Fibroblast of mammary gland (primary cell): ENCODE measurements at regions not wholly inside any gene's neighbourhood (a gene's known extent, or its start where the extent isn't known, plus 50 kb on each side); places are given as distances from the start of the nearest gene placed in this dataset.

Experiments used
- DNase-seq: peaks from one replicate; pipeline ENCODE4 v3.0.0-alpha.2; 2010; ENCODE audit warnings: low read depth
- H3K4me3 ChIP-seq: 2 replicates; pipeline ENCODE4 v1.5.1; 2011; ENCODE audit warnings: low read depth, mild to moderate bottlenecking, low read length, moderate library complexity; ENCODE audit not compliant: control insufficient read depth
- CTCF ChIP-seq: conservative IDR thresholded peaks from 2 replicates; pipeline ENCODE4 v1.5.1; 2011; ENCODE audit warnings: low read depth, low read length, inconsistent platforms; ENCODE audit not compliant: control insufficient read depth, insufficient read depth

DNA sequence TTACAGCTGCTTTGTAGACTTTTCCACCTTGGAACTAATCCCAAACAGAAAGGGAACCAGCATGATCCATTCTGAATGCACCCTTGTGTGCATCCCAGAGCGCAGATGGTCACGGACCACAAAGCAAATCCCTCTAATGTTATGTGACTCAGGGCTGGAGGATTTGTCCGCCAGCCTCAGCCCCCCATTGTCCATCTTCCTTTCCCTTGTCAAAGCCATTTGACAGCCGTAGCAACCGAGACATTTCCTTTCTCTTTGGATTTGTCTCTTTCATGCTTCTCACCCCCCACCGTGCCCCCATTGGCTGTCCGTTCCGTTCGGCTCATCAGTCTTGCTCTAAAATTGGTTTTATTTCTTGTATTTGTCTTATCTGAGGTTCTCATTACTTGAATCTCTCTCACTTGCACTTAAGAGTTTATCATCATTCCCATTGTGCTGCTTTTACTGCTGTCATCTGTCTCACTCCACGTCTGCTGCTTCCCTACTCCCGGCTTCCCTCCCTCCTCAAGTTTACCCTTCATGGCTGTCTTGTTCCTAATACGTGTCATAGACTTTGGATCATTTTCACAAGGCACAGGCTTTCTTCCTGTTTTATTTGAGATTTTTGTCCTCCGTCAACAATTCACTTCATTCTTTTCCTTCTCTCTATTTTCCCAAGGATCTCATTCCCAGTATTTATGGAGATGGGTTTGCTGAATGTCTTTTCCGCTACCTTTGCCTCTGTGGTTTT lies 163.4 kb upstream of the ERCC4 start:
- no peak for DNase-seq
- no peak overlapping the region for H3K4me3 ChIP-seq
- no peak for TF ChIP-seq CTCF

DNA sequence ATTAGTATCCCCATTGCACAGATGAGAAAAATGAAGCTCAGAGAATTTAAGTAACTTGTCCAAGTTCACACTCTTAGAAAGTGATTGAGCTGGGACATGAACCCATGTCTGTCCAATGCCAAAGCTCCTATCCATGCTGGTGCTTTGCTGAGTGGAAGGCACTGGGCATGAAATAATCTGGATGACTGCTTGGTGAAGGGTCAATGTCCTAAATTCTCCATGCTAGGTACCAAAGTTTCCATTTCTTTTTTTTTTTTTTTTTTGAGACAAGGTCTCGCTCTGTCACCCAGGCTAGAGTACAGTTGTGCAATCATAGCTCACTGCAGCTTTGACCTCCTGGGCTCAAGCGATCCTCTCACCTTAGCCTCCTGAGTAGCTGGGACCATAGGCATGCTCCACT lies 153.6 kb upstream of the ERCC4 start:
- no peak for DNase-seq
- no peak for TF ChIP-seq CTCF
- no peak overlapping the region for H3K4me3 ChIP-seq

DNA sequence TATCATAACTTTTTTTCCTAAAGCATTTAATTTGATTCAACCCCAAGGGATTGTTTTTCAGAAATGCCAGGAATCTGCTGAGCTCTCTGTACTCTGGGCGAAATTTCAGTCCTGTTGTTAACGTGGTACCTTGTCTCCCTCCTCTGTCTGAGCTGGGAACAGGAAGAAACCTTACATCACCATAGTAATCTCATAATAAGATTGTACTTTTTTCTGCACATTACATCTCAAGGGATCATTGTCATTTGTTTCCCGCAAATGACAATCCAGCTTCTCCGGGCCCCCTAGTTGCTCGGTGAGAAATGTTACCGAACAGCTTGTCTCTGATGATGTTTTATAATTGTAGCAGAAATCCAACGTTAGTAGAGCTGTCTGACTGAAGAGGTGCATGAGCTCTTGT lies 152.7 kb upstream of the ERCC4 start:
- DNase-seq, result peak; percentile 0
- no peak overlapping the region for H3K4me3 ChIP-seq
- no peak for TF ChIP-seq CTCF

DNA sequence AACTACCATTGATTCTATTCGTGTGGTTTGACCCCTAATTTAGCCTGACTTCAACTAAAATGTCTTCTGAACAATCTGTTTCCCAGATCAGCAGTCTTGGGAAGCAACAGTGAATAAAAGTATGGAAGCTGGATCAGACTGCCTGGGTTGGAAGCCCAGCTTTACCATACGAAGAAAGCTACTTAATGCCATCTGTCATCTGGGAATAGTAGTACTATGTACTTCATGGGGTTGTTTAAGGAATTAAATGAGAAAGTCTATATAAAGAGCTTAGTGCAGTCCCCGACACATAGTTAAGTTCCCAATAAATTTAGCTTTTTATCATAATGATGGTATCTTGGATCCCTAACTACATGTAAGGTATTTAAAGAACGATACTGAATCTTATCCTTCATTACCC lies 151.5 kb upstream of the ERCC4 start:
- DNase-seq, result no peak
- no peak overlapping the region for H3K4me3 ChIP-seq
- no peak for TF ChIP-seq CTCF

- no peak for DNase-seq
- no peak overlapping the region for H3K4me3 ChIP-seq
- TF ChIP-seq CTCF, result no peak
These were observed 149.5 kb upstream of the ERCC4 start for GRCh38 chr16:13770436-13770835.

- no peak for TF ChIP-seq CTCF
- no peak for DNase-seq
These were observed 147.2 kb upstream of the ERCC4 start for GRCh38 chr16:13772782-13773181.

DNA sequence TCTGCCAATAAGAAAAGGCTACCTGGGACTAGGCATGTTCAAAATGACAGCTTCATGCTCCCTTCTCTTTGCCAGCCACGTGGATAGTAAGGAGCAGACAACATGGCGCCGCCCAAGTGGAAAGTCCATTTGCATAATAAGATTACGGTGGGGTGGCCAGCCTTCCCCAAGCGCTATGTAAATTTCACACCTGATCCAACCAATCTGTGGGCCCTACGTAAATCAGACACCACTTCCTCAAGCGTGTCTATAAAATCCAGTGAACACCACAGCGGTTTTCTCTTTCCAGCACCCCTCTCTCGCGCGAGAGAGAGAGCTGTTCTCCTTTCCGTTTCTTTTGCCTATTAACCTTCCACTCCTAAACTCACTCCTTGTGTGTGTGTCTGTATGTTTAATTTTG lies 140.3 kb upstream of the ERCC4 start:
- H3K4me3 ChIP-seq, result no peak overlapping the region
- no peak for DNase-seq
- TF ChIP-seq CTCF, result no peak

More at GRCh38 chr16:13772782-13773181, 147.2 kb upstream of the ERCC4 start:
- H3K4me3 ChIP-seq, result no peak overlapping the region
